Hematopoietic multipotent progenitor cell treated with erythropoietin and hydrocortisone succinate and interleukin-3 and kit ligand, for 6 days (in vitro differentiated cells): ENCODE measurements at regions not wholly inside any gene's neighbourhood (a gene's known extent, or its start where the extent isn't known, plus 50 kb on each side); places are given as distances from the start of the nearest gene placed in this dataset.

Experiments
- DNase-seq: peaks from one replicate; pipeline ENCODE4 v3.0.0-alpha.2; 2015

DNA sequence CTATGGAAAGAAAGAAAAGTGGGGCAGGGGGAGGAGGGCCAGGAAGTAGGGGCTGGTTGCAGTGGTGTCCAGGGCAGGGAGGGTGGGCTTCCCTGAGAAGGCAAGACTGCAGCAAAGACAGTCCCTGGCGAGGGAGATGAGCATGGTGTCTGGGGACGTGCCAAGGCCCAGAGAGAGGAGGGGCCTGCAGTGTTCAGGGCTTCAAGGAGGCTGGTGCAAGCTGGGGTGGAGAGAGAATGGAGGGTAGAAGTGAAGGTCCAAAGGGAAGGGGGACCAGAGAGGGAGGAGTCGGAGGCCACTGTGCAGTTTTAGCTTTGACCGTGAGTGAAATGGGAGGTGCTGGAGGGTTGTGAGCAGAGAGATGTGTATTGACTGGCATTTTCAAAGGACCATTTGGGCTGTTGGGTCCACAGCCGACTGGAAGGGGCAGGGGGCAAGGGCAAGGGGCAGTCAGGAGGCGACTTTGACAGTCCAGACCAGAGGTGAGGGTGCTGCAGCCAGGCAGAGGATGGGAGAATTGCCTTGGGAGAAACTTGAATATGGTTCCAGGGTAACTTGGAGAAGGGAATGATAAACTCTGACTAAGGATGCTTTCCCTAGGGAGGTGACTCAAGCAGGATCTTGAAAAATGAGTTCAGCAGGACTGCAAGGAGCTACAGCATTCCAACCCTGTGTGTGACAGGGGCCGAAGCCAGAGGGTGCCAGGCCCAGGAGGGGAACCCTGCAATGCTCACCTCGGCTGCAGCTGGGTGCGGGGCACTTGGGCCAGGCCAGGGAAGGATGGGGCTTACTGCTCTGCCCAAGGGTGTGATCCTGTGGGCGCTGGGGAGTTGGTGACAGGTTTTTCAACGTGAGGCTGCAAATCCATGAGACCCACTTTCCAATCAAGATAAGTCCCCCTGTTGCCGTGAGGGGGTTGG, 177.1 kb upstream of the HAAO start:
- no peak for DNase-seq

DNA sequence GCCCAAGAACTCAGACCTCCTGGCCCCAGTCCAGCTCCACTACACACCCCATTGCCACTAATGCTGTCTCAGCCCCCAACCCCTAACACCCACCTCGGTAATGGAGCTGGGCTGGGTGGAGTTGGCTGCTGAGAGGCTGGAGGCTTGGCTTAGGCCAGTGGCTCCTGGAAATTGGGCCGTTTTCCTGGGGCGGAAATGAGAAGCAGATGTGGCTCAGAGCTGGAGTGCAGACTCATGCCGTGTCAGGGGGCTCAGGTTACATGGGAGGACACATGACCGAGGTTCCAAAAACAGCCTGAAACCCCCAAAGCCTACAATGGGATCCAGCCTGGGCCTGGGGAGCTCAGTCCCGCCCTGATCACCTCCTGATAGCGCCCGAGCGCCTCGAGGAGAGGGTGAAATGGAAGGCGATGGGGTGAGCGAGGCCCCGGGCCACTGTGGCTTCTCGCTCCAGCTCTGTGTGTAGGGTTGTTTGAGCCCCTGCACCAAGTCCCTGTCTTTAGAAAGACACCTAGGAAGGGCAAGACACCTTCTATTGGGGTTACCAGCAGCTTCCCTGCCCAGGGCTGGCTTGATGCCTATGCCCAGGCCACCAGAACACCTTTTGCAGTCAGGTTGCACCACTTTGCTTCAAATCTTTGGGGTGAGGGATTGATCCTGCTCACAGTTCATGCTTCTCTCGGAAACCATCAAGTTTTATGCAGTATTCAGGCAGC, 175.7 kb upstream of the HAAO start:
- peak; percentile 79 for DNase-seq

DNA sequence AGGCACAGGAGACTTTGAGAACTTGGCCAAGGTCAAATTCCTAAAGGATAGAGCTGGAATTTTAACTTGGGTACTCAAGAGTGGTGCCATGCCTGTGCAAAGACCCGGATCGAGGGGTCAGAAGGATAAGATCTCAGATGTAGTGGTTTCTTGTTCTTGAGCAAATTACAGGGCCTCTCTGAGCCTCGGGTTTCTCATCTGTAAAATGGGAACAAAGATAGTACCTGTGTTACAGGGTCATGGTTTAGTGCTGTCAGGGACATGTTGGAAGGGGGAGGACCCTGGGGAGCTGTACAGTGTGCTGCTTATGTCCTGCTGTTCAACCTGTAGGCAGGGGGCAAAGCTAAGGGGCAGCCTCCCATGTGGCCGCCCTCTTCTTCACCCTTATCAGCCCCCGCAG, 173.5 kb upstream of the HAAO start:
- no peak for DNase-seq

DNA sequence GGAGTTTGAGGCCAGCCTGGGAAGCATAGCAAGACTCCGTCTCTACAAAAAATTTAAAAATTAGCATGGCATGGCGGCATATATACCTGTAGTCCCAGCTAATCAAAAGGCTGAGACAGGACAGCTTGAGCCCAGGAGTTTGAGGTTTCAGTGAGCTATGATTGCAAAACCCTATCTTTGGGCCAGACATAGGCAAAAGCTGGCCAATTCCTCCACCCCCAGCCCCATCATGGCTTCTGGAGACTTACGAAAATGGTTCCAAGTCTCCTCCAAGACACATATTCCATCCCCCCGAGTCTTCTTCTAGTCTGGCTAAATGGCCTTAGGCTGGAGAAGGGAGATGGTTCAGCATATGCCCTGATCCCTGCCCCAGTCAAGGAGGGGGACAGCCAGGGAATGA, 172.8 kb upstream of the HAAO start:
- DNase-seq = no peak

DNA sequence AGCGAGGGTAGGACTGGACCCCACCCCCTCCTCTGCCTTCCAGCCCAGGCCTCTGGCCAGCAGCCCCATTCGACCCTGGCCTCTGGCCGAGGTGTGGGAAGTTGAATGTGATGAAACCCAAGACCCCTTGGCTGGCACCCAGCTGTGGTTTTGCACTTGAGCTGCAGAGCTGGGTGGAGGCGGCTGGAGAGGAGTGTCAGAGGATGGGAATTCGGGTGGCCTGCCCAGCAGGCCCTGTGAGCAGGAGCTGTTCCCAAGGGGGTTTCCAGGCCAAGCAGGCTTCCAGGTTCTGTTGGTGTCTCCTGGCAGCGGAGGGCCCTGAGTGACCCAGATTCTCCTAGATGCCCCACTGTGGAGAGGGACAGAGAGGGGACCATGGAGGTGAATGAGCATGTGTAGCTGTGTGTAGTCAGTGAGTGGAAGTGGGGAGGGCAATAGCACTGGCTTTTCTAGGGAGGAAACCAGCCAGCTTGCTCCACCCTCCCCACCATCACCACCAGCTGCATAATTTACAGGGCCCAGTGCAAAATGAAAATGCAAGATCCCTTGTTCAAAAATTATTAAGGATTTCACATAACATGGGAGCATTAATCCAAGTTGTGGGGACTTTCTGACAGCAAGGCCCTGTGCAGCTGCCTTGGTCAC, 172.2 kb upstream of the HAAO start:
- DNase-seq = peak; percentile 59

DNA sequence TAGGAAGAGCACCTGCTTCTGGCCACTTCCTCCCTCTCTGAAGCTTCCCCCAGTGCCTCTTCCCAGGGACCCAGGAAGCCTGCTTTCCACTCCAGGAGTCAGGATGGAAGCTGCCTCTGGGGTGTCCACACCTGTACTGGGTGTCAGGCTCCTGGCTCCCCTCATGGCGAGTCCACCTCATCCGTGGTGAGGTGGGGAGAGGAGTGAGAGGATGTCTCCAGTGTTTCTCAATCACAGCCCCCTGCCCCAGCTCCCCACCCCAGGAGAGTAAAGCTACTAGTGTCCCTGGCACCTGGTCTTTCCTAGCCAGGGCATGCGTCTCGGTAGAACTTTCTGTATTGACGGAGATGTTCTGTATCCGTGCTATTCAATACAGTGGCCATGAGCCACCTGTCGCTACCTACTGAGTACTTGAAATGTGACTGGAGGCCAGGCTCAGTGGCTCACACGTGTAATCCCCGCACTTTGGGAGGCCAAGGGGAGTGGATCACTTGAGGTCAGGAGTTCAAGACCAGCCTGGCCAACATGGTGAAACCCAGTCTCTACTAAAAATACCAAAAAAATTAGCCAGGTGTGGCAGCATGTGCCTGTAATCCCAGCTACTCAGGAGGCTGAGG, 171.2 kb upstream of the HAAO start:
- no peak for DNase-seq

DNA sequence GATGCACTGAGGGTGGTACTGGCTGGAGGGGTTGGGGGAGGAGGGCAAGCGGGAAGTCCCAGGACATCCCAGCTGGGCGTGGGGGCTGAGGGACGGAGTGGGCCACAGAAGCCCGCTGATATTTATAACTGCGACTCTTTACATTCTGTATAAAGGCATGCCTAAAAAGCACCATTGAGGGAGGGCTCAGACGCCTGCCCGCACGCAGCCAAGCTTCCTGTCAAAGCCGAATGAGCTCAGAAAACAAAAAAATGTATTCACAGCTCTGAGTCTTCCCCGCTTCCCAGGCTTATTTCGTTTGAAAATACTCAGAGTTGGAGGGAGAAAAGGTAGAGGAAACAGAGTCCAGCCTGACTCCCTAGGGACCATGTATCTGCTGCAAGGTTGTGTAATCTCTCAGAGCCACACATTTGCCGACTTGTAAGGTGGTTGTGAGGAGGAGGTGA, 170.1 kb upstream of the HAAO start:
- DNase-seq = no peak

DNA sequence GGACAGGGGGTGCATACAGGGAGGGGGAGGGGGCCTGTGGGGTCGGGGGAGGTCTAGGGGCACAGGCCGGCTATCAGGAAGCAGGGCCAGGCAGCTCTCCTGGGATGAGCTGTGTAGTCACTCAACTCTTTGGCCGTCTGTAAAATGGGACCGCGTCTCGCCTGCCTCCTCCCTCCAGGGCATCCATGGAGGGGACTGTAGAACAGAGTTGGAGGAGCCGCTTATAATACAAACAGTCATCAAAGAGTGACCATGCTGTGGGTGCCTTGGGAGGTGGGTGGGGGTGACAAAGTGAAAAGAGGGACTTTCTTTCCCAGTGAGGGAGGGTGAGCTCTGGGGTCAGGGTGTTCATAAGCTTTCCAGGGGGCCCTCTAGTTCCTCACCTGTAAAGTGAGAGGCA, 169.6 kb upstream of the HAAO start:
- no peak for DNase-seq

DNA sequence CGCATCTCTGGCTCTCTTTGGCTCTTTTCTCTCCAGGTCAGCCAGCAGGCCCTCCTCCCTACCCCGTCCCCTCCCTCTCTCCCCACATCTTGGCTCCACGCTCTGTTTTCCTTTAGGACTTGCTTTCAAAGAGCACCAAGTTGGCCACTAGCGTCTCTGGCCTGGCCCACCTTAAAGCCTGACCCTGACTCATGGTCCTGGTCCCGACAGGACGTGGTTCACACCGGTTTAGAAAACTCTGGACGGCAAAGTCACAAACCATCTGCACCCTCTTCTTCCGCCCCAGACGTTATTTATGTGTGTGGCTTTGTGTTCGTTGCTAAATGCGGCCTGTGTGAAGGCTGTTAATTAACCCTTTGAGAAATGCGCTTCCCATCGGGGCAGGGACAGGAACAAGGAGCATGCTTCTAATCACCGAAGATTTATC, 169.0 kb upstream of the HAAO start:
- DNase-seq = peak; percentile 72

DNA sequence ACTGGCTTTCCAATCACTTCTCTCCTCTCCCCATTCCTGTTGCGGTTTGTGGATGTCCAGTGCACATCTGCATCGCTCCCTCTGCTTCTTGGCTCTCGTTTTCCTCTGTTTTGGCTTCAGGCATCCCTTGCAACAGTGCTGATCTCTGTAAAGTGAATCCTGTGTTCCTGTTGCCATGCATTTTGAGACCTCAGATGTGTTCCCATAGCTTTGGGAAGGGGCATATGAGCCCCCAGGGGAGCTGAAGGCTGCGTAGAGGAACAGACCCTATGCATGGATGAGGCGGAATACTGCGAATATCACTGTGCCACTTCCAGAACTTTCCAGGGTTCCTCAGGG, 168.4 kb upstream of the HAAO start:
- DNase-seq = no peak

DNA sequence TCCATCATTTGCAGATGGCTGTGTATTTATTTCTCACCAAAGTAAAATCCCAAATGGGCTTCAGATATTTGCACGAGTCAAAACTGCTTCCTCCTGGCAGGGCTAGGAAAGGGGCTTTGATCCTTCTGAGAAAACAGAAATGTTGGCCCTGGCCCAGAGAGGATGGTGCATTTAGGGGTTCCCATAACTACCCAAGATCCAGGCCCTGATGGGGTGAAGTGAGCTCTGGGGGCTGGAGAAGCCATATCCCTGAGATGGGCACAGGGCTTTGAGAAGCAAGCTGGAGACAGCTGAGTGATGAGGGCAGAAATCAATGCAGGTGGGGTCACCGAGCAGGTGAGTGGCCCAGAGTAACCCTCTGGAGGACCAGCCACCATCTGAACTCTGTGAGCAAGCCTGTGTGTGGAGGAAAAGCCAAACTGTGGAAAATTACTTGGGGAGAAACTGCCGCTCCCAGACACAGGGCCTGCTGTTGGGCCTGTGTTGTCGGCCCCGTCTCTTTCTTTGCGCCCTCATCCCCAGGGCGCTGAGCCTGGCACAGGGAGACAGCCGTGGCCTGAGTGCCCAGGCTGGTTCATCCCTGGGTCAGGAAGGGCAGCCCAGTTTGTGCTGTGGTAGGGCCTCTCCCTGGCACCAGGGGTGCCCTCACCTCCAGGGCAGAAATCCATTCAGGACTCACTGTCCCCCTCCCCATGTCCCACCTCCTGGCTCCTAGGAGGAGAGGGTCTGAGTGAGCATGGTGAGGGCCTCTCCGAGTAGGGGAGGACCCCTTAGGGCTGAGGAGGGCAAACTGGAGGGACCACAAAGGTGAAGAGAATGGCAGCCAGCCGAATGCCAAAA, 167.8 kb upstream of the HAAO start:
- DNase-seq = no peak

DNA sequence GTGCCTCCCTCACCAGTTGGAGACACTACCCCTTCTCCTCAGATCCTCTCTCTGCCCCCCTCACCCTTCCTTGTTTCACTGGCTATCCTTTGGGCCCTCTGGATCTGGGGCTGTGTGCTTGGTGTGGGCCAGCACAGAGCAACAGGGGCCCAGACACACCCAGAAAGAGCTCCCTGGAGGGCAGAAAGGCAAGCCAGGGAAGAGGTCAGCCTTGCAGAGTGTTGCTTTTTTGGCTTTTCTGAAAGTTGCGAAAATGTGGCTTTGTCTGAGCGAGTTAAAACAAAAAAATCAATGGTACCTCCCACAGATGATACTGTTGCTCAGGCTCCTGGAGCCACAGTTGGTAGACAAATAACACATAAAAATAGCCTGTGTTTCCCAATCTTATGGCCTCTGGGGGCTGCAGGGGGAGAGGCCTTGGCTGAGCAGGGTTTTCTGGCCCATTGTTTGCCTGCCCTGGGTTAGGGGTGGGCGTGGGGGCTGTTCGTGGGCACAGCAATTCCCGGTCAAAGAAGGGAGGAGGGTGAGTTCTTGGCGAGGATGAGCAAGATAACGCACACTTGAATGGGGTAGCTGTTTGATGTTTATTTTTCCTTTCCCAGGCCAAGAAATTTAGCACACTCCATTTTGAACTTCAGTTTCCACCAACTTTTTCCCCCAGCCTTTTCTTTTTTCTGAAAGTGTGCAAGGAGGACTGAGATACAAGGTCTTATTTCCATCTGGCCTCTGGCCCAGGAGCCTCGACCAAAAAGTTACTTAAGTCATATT, 167.0 kb upstream of the HAAO start:
- DNase-seq = peak; percentile 47

DNA sequence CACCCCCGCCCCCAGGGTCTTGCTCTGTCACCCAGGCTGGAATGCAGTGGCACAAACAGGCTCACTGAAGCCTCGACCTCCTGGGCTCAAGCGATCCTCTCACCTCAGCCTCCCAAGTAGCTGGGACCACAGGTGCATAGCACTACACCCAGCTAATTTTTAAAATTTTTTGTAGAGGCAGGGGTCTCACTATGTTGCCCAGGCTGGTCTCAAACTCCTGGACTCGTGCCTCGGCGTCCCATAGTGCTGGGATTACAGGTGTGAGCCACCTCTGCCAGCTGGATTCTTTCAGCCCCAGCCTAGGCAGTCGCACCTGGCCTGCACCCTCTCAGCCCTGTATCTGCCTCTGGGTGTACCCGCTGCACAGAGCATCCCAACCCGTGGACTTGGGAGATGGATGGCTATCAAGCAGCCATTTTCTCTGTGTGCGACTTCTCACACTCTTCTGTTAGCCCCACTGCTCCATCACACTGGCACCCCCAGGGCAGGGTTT, 166.4 kb upstream of the HAAO start:
- DNase-seq = no peak

DNA sequence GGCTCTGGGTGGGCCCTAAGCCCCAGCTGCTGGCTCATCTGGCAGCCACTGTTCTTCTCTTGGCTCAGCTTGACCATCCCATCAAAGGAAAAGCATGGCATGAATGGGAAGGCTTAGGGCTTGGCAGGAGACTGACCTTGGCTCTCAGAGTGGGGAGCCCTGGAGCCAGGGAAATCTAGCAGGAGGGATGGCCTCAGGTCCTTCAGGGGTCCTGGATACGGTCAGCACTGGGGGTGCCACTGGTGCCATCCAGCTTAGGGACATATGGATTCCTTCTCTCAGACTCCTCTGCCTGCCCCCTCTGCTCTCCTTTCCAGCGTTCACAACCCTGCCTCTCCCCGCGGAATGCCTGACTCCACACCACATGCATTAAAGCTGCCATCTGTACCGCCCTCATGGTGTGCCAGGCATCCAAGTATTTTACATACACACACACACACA, 165.5 kb upstream of the HAAO start:
- DNase-seq = no peak

DNA sequence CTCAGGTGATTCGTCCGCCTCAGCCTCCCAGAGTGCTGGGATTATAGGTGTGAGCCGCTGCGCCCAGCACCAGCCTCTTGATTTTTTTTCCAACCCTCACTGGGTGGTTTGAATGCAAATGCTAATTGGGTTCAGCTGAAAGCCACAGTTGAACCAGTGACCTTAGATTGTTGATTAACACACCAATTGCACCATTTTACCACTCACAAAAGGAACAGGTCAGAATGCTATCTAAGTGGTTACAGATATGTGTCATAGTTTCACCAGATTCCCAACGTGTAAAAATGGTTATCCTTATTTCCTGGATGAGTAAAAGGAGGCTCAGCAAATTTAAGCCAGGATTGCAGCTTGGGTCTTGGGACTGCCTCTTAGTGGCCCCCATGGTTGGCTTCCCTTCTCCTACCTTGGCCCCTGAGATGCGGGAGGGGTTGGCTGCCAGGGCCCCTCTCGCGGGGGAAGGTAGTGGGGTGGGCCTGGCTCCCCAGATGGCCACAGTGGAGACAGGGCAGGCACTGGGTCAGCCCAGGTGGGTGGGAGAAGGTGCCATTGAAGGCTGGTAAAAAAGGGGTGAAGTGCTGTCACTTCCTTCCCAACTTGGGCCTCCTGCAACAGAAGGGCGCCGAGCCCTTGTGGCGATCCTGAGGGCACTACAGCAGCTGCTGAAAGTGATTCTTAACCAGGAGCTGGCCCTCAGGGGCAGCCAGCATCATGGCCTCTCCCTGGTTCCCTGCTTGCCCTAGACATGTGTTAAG, 164.9 kb upstream of the HAAO start:
- DNase-seq = peak; percentile 60

DNA sequence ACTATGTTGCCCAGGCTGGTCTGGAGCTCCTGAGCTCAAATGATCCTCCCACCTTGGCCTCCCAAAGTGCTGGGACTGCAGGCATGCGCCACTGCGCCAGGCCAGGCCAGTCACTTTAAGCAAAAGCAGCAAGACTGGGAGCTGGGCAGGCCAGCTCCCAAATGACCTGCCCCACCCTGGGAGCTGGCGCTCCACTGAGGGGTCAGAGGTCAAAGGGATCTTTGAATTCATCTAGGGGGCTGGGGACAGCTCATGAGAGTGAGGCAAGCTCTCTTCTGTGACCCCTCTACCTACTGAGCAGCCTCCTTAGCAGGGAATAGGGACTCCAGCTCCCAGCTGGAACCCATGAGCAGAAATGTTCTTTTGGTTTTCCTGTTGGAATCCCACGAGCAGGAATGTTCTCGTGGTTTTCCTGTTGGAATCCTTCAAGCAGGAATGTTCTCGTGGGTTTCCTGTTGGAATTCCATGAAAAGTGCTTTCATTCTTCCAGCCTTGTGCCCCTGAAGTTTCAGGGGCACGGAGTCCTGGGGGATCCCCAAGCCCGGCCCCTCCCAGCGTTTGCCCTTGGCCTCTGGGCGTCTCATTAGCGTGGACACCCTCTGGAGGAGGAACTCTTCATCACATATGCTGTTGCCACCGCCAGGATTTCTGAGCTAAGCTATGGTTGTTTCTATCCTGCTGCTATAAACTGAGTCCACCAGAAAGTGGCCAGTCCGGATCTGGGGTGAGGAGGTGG, 162.0 kb upstream of the HAAO start:
- DNase-seq = no peak

DNA sequence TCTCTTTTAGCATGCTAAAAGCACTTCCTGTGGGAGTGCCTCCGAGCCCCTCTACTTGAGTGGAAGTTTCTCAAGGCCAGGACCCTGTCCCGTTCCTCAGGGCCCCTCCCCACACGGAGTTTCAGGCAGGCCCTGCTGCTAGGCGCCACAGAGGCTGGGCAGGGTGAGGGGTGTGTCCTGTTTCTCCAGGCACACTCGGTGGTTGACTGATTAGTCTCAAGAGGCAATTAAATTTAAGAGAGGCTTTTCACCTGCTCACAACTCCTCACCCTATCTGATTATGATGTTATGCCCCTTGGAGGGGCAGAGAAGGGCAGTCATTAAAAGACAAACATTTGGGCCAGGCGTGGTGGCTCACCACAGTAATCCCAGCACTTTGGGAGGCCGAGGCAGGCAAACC, 160.8 kb upstream of the HAAO start:
- DNase-seq = peak; percentile 74

DNA sequence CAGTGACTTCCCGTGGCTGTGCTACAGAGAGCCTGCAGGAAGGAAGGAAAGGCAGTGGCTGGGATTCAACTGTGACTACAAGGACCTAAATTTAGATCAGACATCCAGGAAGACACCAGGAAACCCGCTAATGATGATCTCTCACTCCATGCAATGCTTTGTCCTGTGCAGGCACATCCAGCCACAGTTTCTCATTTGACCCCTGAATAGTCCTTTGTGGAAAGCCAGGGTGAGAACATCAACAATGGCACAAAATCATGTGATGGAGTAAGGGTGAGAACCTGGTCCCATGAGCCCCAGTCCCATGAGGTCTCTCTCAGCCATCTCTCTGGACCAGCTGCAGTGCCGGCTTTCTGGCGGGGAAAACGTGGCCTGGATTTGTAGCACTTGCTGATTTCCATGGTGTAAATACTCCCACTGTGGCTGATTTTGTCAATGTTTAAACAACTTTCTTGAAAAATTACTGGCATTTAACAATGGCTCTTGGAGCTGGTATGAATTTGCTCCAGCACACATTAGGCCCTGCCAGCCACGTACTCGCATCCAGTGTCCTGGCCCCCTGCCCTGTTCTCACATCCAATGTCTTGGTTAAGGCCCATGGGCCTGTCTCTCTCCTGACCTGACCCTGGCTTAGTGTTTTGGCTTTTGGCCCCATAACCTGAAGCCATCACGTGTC, 159.0 kb upstream of the HAAO start:
- no peak for DNase-seq

DNA sequence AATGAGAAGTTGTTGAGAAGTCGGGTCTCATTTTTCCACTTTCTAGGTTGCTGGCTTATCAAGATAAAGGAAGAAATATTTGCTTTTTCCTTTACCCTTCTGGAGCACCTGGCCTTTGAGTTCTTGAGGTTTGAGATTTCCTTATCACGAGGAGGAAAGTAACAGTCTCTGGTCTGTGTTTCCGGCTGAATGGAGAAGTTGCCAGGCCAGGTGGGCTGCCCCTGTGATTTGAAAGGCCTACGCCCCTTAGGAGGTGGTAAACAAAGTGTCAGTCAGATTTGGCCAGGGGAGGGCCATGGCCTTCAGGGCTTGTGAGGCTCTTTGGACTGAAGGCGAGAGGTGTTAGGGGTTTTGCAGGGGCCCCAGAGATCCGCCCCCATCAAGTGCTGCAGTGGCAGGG, 156.7 kb upstream of the HAAO start:
- peak; percentile 62 for DNase-seq
